ENCODE measurements at regions not wholly inside any gene's neighbourhood (a gene's known extent, or its start where the extent isn't known, plus 50 kb on each side); places are given as distances from the start of the nearest gene placed in this dataset.

GRCh38 chr5:54743997-54744788 lies 226.6 kb downstream of the SNX18 start:
- DNase-seq (ENCODE audit: low read depth) = peak; percentile 19

- no peak for DNase-seq (ENCODE audit: low read depth)
Observed at GRCh38 chr5:54743581-54743980, 226.0 kb downstream of the SNX18 start.

- DNase-seq (ENCODE audit: low read depth) = no peak
Observed at GRCh38 chr5:54742417-54742891, 224.9 kb downstream of the SNX18 start.

- DNase-seq (ENCODE audit: low read depth) = no peak
Observed at GRCh38 chr5:54741711-54742110, 224.2 kb downstream of the SNX18 start.

- DNase-seq (ENCODE audit: low read depth) = no peak
Observed at GRCh38 chr5:54740141-54740540, 222.6 kb downstream of the SNX18 start.

GRCh38 chr5:54739371-54739770 lies 221.8 kb downstream of the SNX18 start:
- DNase-seq (ENCODE audit: low read depth) = no peak

- no peak for DNase-seq (ENCODE audit: low read depth)
Observed at GRCh38 chr5:54738973-54739367, 221.4 kb downstream of the SNX18 start.

GRCh38 chr5:54738118-54738972 lies 220.8 kb downstream of the SNX18 start:
- no peak for DNase-seq (ENCODE audit: low read depth)

- no peak for DNase-seq (ENCODE audit: low read depth)
Observed at GRCh38 chr5:54736003-54736797, 218.6 kb downstream of the SNX18 start.

- no peak for DNase-seq (ENCODE audit: low read depth)
Observed at GRCh38 chr5:54733101-54733500, 215.5 kb downstream of the SNX18 start.

- DNase-seq (ENCODE audit: low read depth) = no peak
Observed at GRCh38 chr5:54732108-54732507, 214.5 kb downstream of the SNX18 start.

GRCh38 chr5:54728588-54728915 lies 211.0 kb downstream of the SNX18 start:
- no peak for DNase-seq (ENCODE audit: low read depth)

- DNase-seq (ENCODE audit: low read depth) = no peak
Observed at GRCh38 chr5:54727874-54728587, 210.5 kb downstream of the SNX18 start.

- DNase-seq (ENCODE audit: low read depth) = no peak
Observed at GRCh38 chr5:54725391-54726280, 208.1 kb downstream of the SNX18 start.

GRCh38 chr5:54722846-54723433 lies 205.4 kb downstream of the SNX18 start:
- DNase-seq (ENCODE audit: low read depth) = no peak

- no peak for DNase-seq (ENCODE audit: low read depth)
Observed at GRCh38 chr5:54721951-54722654, 204.5 kb downstream of the SNX18 start.

GRCh38 chr5:54721116-54721515 lies 203.6 kb downstream of the SNX18 start:
- DNase-seq (ENCODE audit: low read depth) = no peak

GRCh38 chr5:54720341-54720740 lies 202.8 kb downstream of the SNX18 start:
- no peak for DNase-seq (ENCODE audit: low read depth)

Measured in T follicular helper cell (primary cell).